Activated naive CD4-positive, alpha-beta T cell (primary cell): ENCODE measurements at regions not wholly inside any gene's neighbourhood (a gene's known extent, or its start where the extent isn't known, plus 50 kb on each side); places are given as distances from the start of the nearest gene placed in this dataset.

Experiments used
- DNase-seq, 4 experiments: peaks; one replicate each; lab custom pipeline; 2025; lab: John Stamatoyannopoulos, UW

DNA sequence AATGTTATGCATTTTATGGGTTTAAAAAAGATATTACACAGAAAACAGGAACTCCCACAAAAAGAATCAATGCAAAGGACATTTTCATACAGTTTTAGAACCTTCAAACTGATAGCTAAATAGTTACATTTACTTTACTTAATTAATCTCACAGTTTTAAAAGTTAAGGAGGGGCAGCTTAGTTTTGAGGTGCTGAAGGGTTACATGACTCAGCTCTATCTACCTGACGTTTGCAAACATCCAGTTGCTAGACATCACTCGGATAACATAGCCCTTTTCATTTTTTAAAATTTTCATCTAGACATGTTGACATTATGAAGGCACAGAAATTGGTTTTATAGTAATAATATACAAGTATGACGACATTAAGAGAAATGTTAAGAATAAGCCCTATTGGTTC is 53.7 kb upstream of the HSD17B12 start:
- DNase-seq = no peak
